NCI-H2107 treated with DMSO at 0.1 percent for 48 hours (cell line): ENCODE measurements at regions not wholly inside any gene's neighbourhood (a gene's known extent, or its start where the extent isn't known, plus 50 kb on each side); places are given as distances from the start of the nearest gene placed in this dataset.
"Not testable (repeated sequence)": the region's sequence is repeated elsewhere in the genome, so short reads cannot be mapped to it uniquely, and the experiment has no call there.

Experiments
- DNase-seq: peaks from one replicate; lab custom pipeline; 2025; ENCODE audit not compliant: unreplicated experiment; lab: John Stamatoyannopoulos, UW

DNA sequence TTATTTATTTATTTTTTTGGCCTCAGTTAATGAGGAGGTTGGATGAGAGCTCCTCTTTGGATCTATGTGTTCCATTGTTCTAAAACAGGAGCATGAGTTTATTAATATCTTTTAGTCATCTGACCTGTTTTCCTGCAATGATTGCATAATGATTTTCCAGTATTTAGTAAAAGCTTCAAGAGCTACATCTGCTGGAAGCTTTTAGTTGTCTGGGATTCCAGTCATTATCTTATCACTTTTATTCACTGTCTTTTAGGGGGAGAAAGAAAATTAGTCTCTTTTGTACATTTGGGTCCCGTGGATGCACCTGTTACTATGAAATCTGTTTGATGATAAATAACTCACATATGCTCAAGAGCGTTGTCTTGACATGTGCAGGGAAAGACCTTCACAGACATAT lies 1270.0 kb downstream of the ROBO1 start:
- peak; percentile 56 for DNase-seq

DNA sequence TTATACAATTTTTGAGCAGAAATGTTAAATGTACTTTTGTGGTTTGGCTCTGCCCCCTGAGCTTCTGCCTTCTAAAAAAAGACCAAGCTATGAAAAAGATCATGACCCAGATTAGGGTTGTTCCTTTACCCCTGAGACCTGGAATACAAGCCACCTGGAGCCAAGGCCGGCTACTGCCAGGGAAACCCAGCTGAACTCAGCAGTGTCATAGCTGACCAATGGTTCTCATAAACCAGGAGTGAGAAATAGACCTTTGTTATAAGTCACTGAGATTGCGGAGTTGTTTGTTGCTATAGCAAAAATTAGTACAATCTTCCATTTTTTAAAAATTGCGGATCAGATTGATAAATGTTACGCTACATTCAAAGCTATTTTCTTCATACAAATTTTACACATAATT lies 1261.7 kb downstream of the ROBO1 start:
- DNase-seq: no peak

- peak; percentile 27 for DNase-seq
These were observed 1261.1 kb downstream of the ROBO1 start for GRCh38 chr3:78506581-78507195.

GRCh38 chr3:78507196-78507984 lies 1260.4 kb downstream of the ROBO1 start:
- no peak for DNase-seq

DNA sequence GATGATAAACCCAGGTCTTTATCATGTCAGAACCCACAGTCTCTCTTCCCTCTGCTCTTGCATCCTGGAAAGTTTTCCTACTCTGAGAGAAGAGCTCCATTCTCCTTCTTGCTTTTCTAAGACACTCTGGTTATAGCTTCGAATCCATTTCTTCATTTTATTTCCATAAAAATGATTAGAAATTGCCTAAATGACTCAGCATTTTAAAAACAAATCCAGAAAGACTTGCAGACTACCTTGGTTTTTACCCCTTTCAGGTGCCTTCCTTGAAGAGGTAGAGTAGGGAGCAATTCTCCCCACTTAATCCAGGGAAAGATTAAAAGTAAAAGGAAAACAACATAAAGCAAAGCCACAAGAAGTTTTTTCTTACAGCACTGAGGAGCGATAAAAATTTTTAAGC lies 1256.0 kb downstream of the ROBO1 start:
- DNase-seq: no peak

GRCh38 chr3:78512786-78513185 lies 1255.0 kb downstream of the ROBO1 start:
- not testable (repeated sequence) for DNase-seq

DNA sequence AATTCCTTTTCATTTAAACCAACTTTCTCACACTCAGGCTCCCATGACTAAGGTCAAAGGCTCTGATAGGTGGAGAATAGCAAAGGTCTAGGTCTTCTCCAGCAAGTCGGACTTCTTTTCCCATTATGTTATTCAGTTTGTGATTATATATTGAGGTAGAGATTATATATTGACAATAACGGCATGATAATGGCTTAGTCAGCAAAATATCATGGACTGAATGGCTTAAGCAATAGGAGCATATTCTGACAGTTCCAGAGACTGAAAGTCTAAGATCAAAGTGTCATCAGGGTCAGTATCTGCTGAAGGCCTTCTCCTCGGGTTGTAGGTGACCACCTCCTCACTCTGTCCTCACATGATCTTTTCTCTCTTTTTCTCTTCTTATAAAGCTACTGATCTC lies 1251.4 kb downstream of the ROBO1 start:
- no peak for DNase-seq

DNA sequence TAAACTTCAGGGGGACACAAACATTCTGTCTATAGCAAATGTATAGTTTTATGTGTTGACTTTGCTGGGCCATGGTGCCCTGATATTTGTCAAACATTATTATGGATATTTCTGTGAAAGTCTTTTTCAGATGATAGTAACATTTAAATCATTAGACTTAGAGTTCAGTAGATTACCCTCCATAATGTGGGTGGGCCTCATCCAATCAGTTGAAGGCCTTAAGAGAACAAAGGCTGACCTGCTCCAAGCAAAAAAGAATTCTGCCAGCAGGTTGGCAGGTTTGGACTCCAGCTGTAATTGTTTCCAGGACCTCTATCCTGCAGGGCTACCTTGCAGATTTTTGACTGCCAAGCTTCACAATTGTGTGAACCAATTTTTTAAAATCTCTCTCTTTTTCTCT lies 1250.9 kb downstream of the ROBO1 start:
- DNase-seq: no peak

DNA sequence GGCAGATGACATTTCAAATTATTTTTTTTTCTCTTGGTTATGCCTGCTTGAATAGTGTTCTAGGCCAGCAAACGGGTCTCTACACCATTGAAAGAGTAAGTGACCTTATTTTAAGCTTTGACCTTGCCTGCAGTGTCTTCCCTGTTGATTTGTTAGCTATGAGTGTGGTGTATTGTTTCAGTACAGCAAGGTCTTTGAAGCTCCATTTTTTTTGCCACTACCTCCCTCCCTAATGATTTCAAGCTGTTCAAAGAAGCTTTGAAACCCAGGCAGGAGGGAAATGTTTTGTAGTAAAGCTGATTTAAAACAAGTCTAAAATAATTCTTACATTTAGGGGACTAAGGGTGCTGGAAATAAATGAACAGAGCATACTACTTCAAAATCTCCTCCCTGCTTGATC lies 1249.8 kb downstream of the ROBO1 start:
- no peak for DNase-seq

GRCh38 chr3:78519281-78519680 lies 1248.5 kb downstream of the ROBO1 start:
- no peak for DNase-seq

- no peak for DNase-seq
These were observed 1238.2 kb downstream of the ROBO1 start for GRCh38 chr3:78529601-78530000.

- DNase-seq: no peak
These were observed 1227.3 kb downstream of the ROBO1 start for GRCh38 chr3:78540485-78540884.

GRCh38 chr3:78545827-78546226 lies 1222.0 kb downstream of the ROBO1 start:
- DNase-seq: no peak
